A673 (cell line): ENCODE measurements at regions not wholly inside any gene's neighbourhood (a gene's known extent, or its start where the extent isn't known, plus 50 kb on each side); places are given as distances from the start of the nearest gene placed in this dataset.

ENCODE experiments used
- CTCF ChIP-seq: fragments of 300-800, 200-600 bp; sonication (generic); conservative IDR thresholded peaks from 2 replicates; pipeline ENCODE4 v1.5.1; 2017; ENCODE audit warnings: low read depth, mild to moderate bottlenecking, antibody characterized with exemption, low read length, moderate library complexity, mixed read lengths
- EZH2 ChIP-seq: fragments of 200-600 bp; sonication (generic); IDR thresholded peaks from 2 replicates; pipeline ENCODE4 v1.6.1; 2017; ENCODE audit warnings: borderline replicate concordance, low read depth, mild to moderate bottlenecking, mixed read lengths, antibody characterized with exemption, low read length; ENCODE audit not compliant: poor library complexity, severe bottlenecking

GRCh38 chr1:187244623-187245022, 415.9 kb downstream of the PLA2G4A start:
- TF ChIP-seq EZH2 (no peak), CTCF (no peak)
